Right forelimb (tissue), 1 donor: ENCODE measurements at regions not wholly inside any gene's neighbourhood (a gene's known extent, or its start where the extent isn't known, plus 50 kb on each side); places are given as distances from the start of the nearest gene placed in this dataset.
"Not testable (repeated sequence)": the region's sequence is repeated elsewhere in the genome, so short reads cannot be mapped to it uniquely, and the experiment has no call there.

ENCODE experiments used
- DNase-seq: peaks from one replicate; pipeline ENCODE4 v3.0.0-alpha.2; 2018

DNA sequence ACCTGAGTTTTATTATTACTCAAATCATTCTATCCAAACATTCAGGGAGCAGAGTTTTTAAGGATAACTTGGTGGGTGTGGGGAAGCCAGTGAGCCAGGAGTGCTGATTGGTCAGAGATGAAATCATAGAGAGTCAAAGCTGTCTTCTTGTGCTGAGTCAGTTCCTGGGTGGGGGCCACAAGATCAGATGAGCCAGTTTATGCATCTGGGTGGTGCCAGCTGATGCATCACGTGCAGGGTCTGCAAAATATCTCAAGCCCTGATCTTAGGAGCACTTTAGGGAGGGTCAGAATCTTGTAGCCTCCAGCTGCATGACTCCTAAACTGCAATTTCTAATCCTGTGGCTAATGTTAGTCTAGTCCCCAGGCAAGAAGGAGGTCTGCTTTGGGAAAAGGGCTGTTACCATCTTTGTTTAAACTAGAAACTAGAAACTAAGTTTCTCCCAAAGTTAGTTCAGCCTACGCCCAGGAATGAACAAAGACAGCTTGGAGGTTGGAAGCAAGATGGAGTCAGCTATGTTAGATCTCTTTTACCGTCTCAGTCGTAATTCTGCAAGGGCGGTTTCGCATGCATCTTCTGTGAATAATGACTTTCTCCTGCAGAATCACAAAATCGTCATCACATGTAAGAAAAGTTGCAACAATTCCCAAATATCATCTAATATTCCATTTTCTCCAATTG lies 97.5 kb downstream of the ZNF664 start:
- DNase-seq, result not testable (repeated sequence)

DNA sequence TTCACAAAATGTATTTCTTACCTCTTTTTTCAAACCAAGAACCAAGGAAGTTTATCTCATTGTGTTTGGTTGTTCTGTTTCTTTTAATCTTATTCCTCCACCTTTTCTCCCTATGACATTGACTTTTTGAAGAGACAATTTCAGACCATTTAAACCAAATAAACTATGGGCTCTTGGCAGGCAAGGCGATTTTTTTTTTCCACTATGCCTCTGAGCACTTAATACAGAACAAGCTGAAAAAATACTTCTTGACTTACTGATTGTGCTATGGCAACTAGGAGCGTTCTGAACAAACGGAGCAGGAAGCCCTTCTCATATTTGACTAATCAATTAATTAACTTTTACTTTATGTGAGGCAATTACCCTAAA lies 98.0 kb downstream of the ZNF664 start:
- no peak for DNase-seq

DNA sequence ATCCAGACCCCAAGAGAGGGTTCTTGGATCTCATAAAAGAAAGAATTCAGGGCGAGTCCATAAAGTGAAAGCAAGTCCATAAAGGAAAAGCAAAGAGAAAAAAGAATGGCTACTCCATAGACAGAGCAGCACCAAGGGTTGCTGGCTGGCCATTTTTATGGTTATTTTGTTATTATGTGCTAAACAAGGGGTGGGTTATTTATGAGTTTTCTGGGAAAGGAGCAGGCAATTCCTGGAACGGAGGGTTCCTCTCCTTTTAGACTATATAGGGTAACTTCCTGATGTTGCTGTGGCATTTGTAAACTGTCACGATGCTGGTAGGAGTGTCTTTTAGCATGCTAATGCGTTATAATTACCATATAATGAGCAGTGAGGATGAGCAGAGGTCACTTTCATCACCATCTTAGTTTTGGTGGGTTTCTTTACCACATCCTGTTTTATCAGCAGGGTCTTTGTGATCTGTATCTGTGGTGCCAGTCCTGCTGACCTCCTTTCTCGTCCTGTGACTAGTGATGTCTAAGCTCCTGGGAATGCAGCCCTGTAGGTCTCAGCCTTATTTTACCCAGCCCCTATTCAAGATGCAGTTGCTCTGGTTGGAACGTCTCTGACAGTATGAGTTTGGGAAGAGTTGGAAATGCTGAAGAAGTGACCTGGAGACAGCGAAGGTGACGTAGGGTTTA lies 100.5 kb downstream of the ZNF664 start:
- DNase-seq, result no peak

DNA sequence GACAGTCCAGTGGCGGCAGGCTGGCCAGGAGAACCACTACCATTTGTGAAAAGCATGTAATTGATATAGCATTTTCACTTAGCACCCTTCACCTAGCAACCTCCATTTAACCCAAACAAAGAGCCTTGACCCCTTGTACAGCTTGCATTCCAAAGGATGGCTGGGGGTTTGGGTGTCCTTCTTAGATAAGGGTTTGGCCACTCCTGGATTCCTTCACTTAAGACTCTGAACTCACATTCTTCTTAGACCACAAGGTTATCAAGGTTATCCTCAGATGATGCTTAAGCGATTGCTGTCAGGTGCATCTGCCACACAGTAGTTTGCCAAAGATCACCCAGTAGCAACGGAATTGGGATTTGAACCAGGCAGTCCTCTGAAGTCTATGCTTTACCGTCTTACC lies 102.8 kb downstream of the ZNF664 start:
- no peak for DNase-seq

DNA sequence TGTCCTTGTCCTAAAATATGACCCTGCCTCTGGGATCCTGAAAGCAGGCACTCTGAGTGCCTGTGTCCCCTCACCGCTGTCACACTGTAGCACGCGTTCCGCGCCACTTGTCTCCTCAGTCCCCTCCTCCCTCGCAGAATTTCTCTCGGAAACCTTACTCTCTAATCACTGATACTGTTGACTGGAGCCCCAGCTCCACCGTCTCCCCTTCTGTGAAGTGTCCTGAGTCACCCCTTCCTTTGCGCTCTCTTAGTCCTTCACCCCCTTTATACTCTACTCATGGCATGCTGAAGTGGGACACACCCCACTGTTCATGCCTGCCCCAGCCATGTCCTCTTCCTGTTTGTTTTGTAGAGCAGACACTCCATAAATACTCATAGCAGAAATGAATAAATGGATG lies 104.7 kb downstream of the ZNF664 start:
- DNase-seq, result no peak

DNA sequence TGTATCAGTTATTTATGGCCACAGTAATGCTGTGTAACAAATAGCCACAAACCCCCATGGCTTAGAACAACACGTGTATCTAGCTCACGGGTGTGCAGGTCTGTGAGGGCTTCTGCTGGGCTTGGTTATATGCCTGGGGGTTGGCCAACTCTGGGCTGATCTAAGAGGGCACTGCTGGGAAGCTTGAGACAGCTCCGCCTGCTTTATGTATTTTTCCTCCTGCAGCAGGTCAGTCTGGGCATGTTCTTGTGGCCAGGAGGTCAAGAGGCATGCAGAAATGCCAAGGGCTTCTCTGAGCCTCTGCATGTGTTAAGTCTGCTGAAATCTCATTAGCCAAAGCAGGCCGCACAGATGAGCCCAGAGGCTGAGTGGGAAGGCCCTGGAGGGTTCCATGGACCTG lies 105.8 kb downstream of the ZNF664 start:
- no peak for DNase-seq

DNA sequence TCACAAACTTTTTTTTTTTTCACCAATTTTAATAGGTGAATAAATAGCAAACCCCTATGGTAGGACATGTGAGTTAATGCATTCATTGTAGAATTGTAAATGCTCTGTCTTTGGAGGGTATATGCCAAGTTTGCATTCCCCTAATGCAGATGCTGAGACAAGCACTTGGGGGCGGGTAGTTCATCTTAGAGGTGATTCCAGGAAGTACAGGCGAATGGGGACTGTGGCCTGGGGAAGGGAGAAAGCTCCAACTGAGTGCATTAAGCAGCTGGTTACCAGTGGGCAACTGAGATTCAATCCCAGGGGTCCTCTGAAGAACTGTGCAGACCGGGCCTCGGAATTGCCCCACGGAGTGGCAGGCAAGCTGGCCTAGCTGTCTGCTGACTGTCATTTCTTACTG lies 107.6 kb downstream of the ZNF664 start:
- DNase-seq, result no peak

DNA sequence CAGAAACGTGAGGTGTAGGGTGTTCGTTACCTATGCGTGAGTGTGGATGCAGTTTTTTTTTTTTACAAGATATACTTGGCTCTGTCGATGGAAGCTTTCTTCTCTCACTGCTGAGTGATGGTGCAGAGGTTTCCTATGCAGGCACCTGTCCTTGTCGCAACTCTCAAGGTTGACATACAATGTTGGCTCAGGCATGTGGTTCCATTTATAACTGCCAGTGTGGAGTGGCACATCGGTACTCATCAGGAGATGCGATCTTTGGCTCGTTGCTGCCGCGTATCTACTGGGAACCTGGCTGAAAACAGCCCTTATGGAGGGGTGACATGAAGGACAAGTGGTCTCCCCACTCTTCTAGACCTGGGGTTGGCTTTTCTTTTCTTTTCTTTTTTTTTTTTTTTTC lies 109.0 kb downstream of the ZNF664 start:
- DNase-seq, result no peak

DNA sequence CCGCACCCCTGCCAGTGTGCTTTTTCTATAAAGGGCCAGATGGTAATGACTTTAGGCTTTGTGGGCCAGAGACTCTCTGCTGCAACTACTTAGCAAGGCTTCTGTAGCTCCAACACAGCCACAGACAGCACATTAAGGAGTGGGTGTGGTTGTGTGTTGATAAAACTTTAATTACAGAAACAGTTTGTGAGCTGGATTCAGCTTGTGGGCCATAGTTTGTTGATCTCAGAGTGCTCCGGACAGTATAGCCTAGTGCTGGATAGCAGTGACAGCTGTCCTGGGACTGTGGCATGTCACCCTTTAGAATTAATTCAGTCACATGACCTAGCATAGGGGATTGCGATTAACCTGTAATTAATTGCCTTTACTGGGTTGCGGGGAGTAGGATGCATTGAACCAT lies 109.7 kb downstream of the ZNF664 start:
- DNase-seq, result no peak

DNA sequence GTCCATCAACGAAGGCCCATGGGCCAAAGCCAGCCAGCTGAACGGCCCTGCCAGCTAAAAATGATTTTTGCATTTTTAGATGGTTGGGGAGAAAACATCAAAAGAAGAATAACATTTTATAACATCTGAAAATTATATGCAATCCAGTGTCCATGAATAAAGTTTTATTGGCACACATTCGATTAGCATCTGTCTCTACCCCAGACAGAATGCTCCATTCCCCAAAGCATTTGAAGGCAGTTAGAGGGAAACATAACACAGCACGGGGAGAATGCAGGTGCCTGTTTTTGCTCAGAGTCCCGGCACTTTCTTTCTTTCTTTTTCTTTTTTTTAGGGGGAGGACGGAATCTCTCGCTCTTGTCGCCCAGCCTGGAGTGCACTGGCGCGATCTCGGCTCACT lies 110.7 kb downstream of the ZNF664 start:
- DNase-seq, result no peak

DNA sequence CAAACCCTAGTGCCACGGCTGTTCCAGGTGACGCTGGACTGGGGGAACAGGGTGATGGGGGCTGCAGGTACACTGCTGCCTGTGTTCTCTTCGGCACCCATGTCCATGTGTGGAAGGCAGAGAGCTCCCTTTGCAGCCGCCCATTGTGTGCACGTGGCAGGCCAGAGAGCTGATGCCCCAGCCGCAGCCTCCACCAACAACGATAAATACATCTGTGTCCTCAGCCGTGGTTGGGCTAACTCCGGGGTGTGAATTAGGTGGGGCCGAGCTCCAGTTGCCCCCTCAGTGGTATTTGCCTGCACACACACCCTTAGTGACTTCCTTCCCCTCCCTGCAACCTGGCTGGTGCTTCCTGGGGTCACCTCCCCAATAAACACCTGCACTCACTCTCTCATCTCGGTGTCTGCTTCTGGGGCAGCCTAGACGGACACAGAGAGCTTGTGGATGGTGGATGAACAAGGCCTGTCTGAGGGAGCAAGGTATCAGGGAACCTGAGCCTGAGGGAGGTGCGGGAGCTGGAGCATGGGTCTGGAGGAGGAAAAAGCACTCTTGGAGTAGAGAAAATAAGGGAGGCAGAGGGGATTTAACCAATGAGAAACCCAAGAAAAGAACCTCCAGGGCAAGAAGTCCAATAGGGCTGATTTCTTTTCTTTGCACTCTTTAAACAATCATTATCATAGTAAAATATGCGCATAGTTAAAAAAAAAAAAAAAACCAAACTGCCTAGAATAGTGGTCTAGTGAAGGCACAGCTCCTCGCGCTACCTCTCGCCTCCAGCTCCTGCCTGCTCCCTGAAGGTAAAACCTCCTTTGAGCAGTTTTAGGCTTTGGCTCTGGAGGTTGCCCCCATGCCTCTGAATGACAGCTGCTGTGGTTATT lies 112.6 kb downstream of the ZNF664 start:
- no peak for DNase-seq

DNA sequence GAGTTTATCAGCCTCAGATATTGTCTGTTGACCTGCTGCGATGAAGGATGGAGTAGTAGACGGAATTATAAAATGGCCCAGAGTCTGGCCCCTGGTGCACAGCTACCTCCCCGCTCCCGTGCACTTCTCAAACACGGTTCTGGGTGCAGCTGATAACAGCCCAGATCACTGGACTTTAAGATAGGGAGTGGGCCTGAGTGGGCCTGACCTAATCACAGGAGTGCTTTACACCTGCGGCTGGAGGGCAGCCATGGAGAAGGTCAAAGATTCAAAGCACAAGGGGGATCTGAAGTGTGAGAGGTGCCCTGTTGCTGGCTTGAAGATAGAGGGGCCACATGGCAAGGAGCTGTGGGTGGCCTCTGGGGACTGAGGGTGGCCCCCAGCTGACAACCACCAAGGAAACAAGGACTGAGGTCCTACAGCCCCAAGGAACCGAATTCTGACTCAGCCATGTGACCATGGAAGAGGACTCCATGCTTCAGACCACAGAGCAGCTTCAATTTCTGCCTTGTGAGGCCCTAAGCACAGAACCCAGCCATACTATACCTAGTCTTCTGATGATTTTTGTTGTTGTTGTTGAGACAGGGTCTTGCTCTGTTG lies 113.4 kb downstream of the ZNF664 start:
- DNase-seq, result no peak

DNA sequence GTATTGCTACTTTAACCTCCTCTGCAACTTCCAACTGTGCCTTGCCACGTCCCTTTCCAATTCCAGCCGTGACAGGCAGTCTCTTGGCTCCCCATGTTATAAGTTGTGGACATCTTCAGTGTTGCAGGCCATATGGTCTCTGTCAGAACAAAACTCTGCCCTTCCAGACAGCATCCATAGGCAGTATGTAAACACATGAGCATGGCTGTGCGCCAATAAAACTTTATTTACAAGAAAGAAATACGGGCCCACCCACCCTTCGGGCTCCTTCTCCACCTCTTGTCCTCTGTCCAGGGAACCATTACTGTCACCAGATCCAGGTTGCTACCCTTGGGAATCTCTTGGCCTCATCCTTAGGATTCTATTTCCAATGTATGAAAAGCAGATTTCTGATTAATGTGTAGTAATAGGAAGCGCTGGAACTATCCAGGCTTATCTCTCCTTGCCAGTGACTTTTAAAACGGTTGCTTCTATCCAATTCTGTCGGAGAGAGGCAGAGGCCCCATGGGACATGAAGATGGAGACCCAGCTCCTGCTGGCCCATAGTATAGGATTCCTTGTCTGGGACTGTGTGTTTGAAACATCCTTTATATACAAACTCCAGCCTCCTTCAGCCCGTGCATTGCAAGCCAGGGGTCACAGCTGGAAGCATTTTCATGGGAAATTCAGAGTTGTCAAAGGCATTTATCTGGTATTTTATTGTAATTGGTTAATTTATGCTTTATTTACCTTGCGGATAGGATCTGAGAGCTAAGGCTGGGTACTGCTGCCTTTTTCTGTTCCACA lies 114.4 kb downstream of the ZNF664 start:
- DNase-seq, result no peak

DNA sequence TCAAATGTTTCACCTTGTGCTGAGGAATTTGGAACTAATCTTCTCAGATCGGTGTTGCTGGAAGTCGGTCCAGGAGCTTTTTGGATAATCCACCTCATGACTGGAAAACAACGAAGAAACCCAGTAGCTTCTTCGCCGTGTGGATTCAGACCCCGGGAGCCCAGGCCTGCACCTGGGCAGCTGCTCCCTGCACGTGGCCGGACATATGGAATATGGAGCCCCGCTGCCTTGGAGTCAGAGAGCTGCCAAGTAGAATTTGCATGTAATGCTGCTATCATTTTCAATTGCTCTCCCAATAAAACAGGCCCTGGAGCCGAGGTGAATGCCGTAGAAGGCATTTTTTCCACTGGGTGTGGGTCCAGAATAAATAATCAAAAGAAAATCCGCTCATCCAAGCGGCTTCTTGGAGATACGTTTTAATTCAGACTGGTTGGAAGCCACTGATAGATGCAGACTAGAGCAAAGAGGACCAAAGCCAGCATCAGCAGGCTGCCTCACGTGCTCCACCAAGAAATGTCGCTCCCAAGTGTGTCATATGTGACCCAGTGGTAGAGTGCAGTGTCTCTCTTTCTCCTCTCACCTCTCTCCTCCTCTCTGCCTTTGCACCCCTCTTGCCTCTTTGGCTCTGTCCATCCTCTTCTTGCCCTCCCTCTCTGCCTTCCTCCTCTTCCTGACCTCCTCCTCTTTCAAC lies 115.3 kb downstream of the ZNF664 start:
- DNase-seq, result peak; percentile 66

DNA sequence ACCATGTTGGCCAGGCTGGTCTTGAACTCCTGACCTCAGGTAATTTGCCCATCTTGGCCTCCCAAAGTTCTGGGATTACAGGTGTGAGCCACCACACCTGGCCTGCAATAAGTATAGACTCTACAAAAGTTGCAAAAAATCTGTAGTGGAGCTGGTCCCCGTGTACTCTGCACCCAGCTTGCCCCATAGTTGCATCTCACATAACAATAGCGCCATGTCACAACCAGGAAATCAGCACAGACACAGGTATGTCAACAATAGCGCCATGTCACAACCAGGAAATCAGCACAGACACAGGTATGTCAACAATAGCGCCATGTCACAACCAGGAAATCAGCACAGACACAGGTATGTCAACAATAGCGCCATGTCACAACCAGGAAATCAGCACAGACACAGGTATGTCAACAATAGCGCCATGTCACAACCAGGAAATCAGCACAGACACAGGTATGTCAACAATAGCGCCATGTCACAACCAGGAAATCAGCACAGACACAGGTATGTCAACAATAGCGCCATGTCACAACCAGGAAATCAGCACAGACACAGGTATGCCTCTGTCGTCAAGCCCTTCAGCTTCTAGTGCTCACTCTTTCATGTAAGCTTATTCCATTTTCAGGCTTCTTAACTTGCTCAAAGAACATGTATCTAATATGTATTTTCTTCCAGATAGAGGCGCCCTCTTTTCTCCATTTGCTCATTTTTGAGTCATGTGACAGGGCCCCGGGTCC lies 116.3 kb downstream of the ZNF664 start:
- not testable (repeated sequence) for DNase-seq

DNA sequence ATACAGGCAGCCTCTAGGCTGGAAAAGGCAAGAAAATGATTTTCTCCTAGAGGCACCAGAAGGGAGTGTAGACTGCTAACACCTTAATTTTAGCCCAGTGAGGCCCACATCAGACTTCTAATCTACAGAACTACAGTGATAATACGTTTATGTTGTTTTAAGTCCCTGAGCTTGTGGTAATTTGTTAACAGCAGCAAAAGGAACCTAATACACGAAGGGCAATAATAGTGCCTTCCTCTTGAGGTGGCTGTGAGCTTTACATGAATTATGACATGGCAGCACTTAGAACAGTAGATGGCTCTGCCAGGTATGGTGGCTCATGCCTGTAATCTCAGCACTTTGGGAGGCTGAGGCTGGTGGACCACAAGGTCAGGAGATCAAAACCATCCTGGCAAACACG lies 118.8 kb downstream of the ZNF664 start:
- DNase-seq, result no peak

DNA sequence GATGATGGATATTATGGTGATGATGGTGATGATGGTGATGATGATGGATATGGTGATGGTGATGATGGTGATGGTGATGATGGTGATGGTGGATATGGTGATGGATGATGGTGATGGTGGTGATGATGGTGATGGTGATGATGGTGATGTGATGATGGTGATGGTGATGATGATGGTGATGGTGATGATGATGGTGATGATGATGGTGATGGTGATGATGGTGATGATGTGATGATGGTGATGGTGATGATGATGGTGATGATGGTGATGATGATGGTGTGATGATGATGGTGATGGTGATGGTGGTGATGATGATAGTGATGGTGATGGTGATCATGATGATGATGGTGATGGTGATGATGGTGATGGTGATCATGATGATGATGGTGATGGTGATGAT lies 119.5 kb downstream of the ZNF664 start:
- not testable (repeated sequence) for DNase-seq

DNA sequence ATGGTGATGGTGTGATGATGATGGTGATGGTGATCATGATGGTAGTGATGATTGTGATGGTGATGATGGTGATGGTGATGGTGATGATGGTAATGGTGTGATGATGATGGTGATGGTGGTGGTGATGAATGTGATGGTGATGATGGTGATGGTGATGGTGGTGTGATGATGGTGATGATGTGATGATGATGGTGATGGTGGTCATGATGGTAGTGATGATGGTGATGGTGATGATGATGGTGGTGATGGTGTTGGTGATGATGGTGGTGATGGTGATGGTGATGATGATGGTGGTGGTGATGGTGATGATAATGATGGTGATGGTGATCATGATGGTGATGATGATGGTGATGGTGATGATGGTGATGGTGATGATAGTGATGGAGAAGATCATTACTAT lies 120.3 kb downstream of the ZNF664 start:
- DNase-seq, result no peak

DNA sequence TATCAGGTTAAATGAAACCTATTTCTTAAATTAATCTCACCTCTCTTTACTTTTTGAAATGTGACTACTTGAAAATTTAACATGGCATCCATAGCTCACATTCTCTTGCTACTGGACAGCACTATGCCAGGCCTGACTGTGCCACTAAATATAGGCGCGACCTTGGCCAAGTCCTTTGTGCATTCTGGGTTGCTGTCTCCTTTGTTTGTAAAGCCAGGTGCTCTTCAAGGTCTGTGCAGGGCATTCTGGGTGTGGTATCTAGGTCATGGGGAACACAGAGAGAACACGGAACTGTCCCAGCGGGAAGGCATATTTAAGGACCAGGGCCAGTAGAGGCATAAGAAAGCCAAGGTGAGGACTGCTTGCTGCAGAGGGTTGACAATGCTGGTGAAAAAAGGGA lies 121.2 kb downstream of the ZNF664 start:
- no peak for DNase-seq

DNA sequence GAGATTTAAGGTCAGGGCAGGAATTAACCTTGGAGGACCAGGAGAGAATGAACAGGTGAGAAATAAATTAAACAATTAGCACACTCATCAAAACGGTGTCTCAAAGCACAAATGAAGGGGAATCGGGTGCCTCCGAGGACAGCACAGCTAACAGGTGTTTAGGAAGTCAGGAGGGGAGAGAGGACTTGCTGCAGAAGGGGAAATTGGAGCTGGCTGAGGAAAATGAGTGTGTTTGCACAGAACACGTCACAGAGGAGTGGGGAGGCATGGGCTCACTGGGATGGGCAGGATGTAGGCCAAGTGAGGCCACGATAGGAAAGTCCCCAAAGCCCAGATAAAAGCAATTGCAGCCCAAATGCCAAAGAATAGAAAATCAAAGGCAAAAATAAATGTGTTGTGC lies 121.7 kb downstream of the ZNF664 start:
- DNase-seq, result no peak

DNA sequence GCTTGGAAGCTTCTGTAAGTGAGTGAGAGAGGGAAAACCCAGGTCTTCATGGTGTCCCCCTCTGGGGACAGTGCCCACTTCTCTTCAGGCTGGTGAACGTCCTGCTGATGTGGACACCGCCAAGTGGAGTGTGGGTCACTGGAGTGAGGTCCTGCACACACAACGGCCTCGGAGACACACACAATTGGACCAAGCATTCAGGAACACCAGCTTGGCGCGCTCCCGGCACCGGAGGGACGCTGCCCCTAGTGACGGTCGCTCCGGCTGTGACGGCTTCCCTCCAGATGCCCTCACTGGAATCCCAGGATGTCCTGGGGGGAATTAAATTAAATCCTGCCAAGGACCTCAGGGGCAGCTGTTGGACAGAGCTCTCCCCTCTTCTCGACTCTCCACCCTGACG lies 123.1 kb downstream of the ZNF664 start:
- no peak for DNase-seq
